RPMI8226 (cell line): ENCODE measurements at regions not wholly inside any gene's neighbourhood (a gene's known extent, or its start where the extent isn't known, plus 50 kb on each side); places are given as distances from the start of the nearest gene placed in this dataset.

Experiments used
- DNase-seq: peaks from one replicate; pipeline ENCODE4 v3.0.0-alpha.2; 2015

DNA sequence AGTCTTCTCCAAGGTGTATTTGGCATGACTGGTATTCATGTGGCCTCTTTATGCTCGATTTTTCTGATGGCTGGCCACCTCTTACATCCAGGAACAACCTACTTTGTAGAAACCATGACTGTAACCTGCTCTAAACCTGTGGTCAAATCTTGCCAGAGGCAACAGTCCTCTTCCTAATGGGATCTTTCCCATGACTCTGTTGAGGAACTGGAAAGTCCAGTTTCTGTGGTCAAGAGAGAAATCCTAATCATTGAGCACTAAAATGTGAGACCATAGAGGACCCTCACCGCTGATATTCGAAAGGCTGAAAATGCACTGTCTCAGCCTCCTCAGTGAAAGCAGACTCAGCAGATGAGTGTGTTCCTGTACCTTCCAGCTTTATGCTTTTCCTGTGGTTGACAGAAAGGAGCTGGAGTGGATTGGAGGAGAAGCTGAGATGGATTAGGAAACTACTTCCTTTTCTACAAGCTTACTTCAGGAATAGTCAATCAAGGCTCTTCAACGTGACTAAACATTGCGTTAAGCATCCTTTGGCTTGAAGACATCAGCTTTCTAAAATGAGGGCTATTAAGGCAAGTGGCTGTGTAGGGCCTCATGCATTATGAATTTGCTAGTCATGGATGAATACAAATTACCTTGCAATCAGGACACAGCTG, 69.7 kb upstream of the DAPK1 start:
- no peak for DNase-seq

DNA sequence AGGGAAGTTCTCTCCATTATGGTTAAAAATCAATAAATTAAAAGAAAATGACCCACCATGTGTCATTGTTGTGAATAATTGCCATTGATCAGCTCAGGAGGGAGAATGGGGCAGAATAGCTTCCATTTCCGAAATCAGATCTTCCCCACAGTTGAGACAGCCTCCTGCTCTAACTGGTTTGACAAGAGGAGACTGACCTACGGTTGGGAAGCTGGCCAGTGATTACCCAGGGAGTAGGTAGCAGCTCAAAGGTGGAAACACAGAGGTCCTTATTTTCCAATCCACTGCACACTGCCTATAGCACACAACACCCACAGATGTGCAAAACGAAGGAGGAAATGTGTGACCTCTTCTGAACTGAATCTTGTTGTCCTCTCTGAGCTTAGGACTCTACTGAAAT, 69.0 kb upstream of the DAPK1 start:
- no peak for DNase-seq

DNA sequence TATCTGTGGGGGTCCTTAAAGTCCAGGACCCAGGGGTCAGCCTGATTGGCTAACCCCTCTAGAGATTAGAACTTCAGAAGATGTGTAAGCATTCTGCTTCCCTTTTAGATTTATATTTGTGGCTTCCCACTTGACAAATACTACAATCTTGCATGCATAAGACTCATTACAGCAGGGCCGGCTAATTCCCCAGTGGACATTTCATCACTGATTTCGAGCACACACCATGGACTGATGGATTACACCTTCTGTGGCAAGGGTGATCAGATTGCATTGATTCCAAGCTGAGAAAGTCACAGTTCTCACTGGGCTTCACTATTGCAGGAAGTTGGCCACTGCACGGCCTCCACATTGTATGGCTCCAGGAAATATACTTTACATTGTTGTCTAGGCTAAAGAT, 65.8 kb upstream of the DAPK1 start:
- DNase-seq = no peak

DNA sequence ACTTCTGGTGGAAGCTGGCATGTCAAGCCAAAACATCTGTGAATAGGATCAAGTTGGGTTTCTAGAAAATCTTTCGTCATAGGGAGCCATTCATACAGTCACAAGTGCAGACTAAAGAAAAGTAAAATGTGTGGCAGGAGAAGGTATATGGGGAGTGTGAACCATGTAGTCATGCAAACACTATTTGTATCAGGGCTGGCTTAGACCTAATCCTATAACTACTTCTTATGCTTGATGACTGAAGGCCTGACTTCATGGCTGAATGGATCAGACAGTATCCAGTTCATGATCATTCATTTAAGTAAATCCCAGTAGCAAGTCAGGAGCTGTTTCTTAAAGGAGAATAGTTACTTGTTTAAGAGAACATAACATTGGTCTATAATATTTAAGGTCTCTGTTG, 63.8 kb upstream of the DAPK1 start:
- no peak for DNase-seq

DNA sequence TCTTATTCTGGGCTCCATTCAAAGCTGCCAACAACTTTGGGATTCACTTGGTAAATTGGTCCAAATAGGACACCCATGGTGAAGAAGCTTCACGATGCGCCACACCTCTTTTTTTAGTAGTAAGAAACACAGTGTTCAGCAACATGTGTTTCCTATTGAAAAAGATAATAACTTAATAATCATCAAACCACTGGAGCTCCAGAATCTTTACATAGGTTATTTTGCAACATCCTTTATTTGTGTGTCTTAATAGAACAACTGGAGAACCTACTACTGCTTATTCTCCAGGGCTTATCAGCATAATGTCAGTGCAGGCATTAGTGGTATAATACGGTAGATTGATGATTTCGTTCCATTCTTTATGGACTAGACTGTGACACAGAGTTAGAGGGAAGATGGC, 63.3 kb upstream of the DAPK1 start:
- no peak for DNase-seq

DNA sequence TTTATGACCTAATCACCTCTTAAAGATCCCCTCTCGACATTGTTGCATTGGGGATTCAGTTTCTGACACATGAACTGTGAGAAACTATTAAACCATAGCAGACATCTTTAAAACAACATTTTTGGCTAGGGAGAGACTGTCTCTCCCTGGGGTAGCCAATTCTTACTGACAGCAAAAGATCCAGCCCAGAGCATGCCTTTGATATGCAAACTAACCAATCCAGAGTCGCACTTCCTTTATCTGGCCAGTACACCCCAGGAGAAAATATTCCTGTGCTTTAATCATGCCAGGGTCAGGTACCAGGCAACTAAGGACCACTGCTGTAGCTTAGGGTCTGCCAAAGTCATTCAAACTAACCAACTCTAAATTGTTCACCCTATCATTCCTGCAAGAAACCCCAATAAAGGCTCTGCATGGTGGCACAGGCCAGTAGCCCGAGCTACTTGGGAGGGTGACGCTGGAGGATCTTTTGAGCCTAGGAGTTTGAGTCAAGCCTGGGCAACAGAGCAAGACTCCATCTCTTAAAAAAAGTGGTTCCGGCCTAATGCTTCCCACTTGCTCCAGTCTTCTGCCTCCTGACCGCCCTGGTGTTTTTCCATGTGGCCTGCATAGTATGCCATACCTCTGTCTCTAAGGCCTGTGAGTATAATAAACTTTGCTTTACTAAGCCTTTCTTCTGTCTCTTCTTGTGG, 62.3 kb upstream of the DAPK1 start:
- DNase-seq = no peak

DNA sequence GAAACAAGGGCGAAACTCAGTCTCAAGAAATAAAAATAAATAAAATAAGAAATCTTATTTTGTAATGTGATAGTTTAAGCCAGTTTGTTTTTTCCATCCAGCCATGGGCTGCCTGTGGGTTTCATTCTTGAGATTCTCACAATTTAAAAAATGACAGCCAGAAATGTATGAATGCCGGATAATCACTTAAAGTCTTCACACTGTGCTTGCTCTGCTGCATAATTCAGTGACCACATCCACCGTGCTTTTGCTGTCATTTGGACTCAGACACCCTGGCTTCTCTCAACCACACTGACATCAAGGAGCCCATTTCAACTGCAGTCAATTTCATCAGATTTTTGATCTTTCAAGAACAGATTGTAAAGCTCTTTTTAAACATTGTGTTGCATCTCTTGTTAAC, 61.0 kb upstream of the DAPK1 start:
- DNase-seq = no peak

DNA sequence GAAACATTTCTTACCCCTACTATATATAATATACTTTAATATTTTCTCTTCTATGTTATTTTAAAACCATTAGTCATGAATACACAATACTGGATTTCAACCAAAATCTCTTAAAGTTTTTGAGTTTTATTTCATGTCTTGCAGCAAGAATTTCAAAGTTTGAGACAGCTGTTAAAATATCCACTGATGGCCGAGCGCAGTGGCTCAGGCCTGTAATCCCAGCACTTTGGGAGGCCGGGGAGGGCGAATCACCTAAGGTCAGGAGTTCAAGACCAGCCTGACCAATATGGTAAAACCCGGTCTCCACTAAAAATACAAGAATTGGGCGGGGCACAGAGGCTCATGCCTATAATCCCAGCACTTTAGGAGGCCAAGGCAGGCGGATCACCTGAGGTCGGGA, 59.7 kb upstream of the DAPK1 start:
- no peak for DNase-seq

DNA sequence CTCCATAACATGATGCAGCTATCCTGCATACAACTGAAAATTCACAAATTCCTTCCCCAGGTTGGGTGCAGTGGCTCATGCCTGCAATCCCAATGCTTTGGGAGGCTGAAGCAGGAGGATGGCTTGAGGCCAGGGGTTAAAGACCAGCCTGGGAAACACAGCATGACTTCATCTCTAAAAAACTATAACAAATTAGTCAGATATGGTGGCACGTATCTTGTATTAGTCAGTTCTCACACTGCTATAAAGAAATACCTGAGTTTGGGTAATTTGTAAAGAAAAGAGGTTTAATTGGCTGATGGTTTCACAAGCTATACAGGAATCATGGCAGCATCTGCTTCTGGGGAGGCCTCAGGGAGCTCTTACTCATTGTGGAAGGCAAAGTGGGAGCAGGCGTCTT, 56.4 kb upstream of the DAPK1 start:
- no peak for DNase-seq

DNA sequence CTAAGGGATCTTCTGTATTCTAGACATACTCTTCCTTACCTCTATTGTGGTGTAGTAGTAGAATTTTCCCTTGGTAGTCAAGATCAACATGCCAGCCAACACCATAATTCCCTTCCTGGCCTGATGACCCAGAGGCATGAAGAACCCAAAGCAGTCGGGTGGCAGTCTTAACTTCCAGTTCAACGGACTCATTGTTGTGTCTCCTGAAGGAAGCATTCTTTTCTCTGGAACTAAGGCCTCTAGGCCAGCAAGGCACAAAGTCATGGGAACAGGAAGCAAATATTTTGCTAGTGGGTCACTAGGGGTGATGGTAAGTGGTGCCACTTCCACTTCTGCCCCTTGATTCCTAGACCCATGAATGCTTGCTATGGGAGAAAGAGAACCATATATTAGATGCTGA, 55.2 kb upstream of the DAPK1 start:
- no peak for DNase-seq

DNA sequence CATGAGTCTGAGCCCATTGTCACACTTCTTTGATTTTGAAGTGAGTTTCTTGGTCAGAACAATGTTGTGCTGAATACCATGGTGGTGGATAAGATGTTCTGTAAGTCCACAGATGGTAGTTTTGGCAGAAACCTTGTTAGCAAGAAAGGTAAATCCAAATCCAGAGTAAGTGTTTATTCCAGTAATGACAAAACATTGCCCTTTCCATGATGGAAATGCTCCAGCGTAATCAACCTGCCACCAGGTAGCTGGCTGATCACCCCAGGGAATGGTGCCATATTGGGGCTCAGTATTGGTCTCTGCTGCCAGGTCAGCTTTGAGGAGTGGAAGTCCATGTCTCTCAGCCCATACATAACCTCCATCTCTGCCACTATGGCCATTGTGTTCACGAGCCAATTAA, 54.7 kb upstream of the DAPK1 start:
- no peak for DNase-seq

DNA sequence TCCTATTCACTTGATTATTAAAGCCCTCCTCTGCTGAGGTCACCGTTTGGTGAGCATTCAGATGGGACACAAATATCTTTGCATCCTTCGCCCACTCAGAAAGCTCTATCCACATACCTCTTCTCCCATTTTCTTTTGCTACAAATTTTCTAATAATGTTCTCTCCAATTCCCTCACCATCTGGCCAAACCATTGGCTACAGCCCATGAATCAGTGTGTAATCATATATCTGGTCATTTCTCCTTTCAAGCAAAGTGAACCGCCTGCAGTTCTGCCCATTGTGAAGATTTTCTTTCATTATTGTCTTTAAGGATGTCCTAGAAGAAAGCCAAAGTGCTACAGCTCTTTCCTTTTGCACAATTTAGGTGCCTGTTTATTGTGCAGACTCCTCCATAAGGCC, 54.2 kb upstream of the DAPK1 start:
- no peak for DNase-seq

DNA sequence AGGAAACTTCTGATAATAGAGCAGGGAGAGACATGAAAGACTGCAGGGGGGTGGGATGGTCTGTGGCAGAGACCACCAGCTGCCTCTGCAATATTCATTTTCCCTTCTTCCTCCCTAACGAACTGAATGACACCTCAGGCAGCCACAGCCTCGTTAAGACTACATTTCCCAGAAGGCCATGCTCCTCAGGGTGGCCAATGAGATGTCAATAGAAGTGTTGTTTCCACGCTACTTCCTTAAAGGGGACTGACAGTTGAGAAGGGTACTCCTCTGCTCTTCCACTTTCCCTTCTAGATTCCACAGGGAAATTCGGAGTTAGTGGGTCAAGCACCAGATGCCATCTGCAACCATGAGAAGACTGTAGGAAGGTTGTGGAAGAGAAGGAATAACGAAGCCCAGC, 52.0 kb upstream of the DAPK1 start:
- DNase-seq = no peak

DNA sequence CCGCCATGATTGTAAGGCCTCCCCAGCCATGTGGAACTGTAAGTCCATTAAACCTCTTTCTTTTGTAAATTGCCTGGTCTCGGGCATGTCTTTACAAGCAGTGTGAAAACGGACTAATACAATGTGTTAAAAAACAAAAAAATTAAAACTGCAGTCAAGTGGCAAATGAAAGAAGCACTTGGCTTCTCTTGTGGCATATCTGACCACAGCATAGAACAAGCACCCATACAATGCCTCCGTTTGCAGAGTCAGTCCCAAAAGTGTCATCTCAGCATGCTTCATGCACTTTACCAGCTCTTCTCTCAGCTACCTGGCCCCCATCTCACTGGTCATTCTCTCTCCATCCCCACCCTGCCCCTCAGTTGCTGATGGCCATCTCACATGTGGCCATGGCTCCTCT, 51.1 kb upstream of the DAPK1 start:
- no peak for DNase-seq

DNA sequence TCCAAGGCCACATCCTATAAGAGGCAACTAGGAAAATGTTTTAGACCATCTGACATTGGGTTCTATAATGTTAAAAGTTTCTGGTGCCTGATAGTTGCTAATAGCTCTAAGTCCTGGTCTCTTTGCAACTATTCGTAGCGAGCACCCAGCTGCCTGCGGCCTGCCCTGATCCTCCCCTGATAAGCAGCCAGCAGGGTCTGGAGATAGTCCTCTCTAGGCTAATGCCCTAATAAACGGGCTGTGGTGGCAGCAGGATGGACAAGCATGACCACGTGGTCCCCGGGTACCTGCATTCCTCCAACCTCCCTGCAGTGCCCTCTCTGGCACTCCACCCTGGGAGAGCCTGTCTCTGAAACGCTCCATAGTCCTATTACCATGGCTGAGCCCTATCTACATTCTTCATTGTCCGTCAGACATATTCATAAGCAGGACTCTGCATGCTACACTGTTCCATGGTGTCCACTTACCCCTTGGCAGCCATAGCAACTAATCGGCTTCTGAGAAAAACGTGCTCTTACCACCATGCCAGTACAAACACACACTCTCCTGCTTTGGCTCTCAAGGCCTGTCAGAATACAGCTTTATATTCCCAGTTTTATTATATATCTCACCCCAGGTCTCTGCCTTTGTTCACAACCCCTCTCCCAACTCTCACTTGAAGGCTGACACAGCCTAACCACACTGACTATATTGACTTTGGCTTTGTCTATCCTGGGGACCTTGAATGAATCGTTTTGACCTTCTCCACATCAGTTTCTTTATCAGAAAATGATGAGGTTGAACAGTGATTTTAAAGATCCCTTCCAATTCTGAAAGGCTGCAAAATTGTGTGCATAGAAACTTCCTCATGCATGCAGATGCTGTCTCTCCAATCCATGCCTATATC, 49.9 kb upstream of the DAPK1 start:
- DNase-seq = no peak
